SK-N-MC (cell line): ENCODE measurements at regions not wholly inside any gene's neighbourhood (a gene's known extent, or its start where the extent isn't known, plus 50 kb on each side); places are given as distances from the start of the nearest gene placed in this dataset.

Experiments used
- EZH2 ChIP-seq: fragments of 200-600 bp; sonication (generic); IDR thresholded peaks from one replicate; pipeline ENCODE4 v1.6.1; 2017; ENCODE audit warnings: antibody characterized with exemption
- FOXP2 ChIP-seq: optimal IDR thresholded peaks from 2 replicates; pipeline ENCODE3; 2011; ENCODE audit warnings: mild to moderate bottlenecking, moderate library complexity; ENCODE audit not compliant: insufficient read depth; ENCODE audit errors: extremely low read length, control extremely low read depth
- POLR2AphosphoS5 ChIP-seq: IDR thresholded peaks from 2 replicates; pipeline ENCODE4 v1.6.1; 2012; ENCODE audit warnings: mild to moderate bottlenecking, low read depth, low read length, borderline replicate concordance

- TF ChIP-seq POLR2AphosphoS5 (no peak), EZH2 (no peak), FOXP2 (no peak)
Measured at GRCh38 chr11:23097891-23098290, 237.6 kb upstream of the CCDC179 start.
